HepG2 (cell line): ENCODE measurements at regions not wholly inside any gene's neighbourhood (a gene's known extent, or its start where the extent isn't known, plus 50 kb on each side); places are given as distances from the start of the nearest gene placed in this dataset.

Experiments used
- ATAC-seq: fragments of 200-7000 bp; cut with Tn5 transposase; 3 replicates; pipeline ENCODE4 v1.9.1; 2020; ENCODE audit warnings: mild to moderate bottlenecking, moderate library complexity
- BruUV-seq: library from RNA; stranded (reverse); fragments of 400-500 nt; replicated peaks from 2 replicates; lab custom pipeline; 2021; lab: Mats Ljungman, UMichigan
- CTCF ChIA-PET: fragments of 300-600 bp; formaldehyde crosslinking; extraction: SDS; loops from one replicate; lab custom pipeline; 2021; ENCODE audit warnings: low total read pairs, inconsistent platforms, low intra/inter-chr PET ratio; lab: Yijun Ruan, JAX
- POLR2A ChIA-PET: fragments of 350-600 bp; sonication (Branson Sonifier 250); formaldehyde crosslinking; loops from one replicate; lab custom pipeline; 2020; ENCODE audit warnings: antibody characterized with exemption, inconsistent platforms; lab: Yijun Ruan, JAX
- DNase-seq: peaks from one replicate; pipeline ENCODE4 v3.0.0-alpha.2; 2015; ENCODE audit warnings: low spot score
- FAIRE-seq: peaks from 3 replicates; lab custom pipeline; 2011; peaks lifted over from hg19 to GRCh38; lab: Jason Lieb, UNC
- H2AFZ ChIP-seq: one replicate; pipeline ENCODE4 v1.6.1; 2011; ENCODE audit warnings: low read length, inconsistent platforms
- H3K27ac ChIP-seq: fragments of 300-600 bp; 3 replicates; pipeline ENCODE4 v1.8.0; 2011; ENCODE audit warnings: mixed run types, mild to moderate bottlenecking, mixed read lengths, low read length, inconsistent platforms; ENCODE audit not compliant: insufficient read depth; ENCODE audit errors: extremely low read length
- H3K27me3 ChIP-seq, 2 experiments: fragments of 200-600 bp in 1 of 2; 2 replicates in 1 of 2; 3 replicates in 1 of 2; pipeline versions ENCODE4 v1.6.0 to v1.8.0; 2011; ENCODE audit warnings: low read length in 2 of 2, mild to moderate bottlenecking in 2 of 2, moderate library complexity in 2 of 2, inconsistent platforms in 1 of 2; ENCODE audit not compliant: insufficient read depth in 2 of 2, control insufficient read depth in 1 of 2
- H3K36me3 ChIP-seq, 2 experiments: fragments of 200-600 bp in 1 of 2; replicated peaks in 1 of 2; 2 replicates in 1 of 2; 3 replicates in 1 of 2; pipeline versions ENCODE4 v1.5.1 to v1.8.0; 2011; ENCODE audit warnings: low read length in 2 of 2, inconsistent platforms in 1 of 2; ENCODE audit not compliant: insufficient read depth in 2 of 2, control insufficient read depth in 1 of 2
- H3K4me1 ChIP-seq: 2 replicates; pipeline ENCODE4 v1.5.1; 2012; ENCODE audit warnings: low read length, inconsistent platforms; ENCODE audit not compliant: insufficient read depth
- H3K4me2 ChIP-seq: 2 replicates; pipeline ENCODE4 v1.6.0; 2011; ENCODE audit warnings: low read depth, low read length, inconsistent platforms
- H3K4me3 ChIP-seq, 3 experiments: fragments of 200-600 bp in 1 of 3; sonication (generic), shearing (Covaris generic) in 1 of 3; replicated peaks in 1 of 3; 2 replicates each; pipeline ENCODE4 v1.5.1; 2011 to 2016; ENCODE audit warnings: low read length in 3 of 3, inconsistent platforms in 2 of 3, low read depth in 2 of 3, mild to moderate bottlenecking in 2 of 3, control low read depth in 1 of 3, mixed read lengths in 1 of 3; ENCODE audit not compliant: insufficient read depth in 1 of 3
- H3K79me2 ChIP-seq: one replicate; pipeline ENCODE4 v1.6.1; 2011; ENCODE audit warnings: low read length, inconsistent platforms; ENCODE audit not compliant: insufficient read depth
- H3K9ac ChIP-seq: 2 replicates; pipeline ENCODE4 v1.6.0; 2011; ENCODE audit warnings: mild to moderate bottlenecking, low read depth, low read length, inconsistent platforms; ENCODE audit not compliant: insufficient read depth
- H3K9me3 ChIP-seq: 2 replicates; pipeline ENCODE4 v1.5.1; 2012; ENCODE audit warnings: mild to moderate bottlenecking, low read length
- H4K20me1 ChIP-seq: 2 replicates; pipeline ENCODE4 v1.6.0; 2011; ENCODE audit warnings: inconsistent platforms, mild to moderate bottlenecking, low read length, moderate library complexity; ENCODE audit not compliant: insufficient read depth
- CEBPB ChIP-seq: IDR thresholded peaks from 2 replicates; pipeline ENCODE4 v1.6.1; 2011; ENCODE audit warnings: low read depth, low read length, improper control_type of control experiment, borderline replicate concordance
- FOXJ3 ChIP-seq: sonication (generic); formaldehyde crosslinking; IDR thresholded peaks from 2 replicates; pipeline ENCODE4 v1.4.0; 2020; ENCODE audit warnings: missing genetic modification reagents, mild to moderate bottlenecking, borderline replicate concordance
- HES4 ChIP-seq: sonication (generic); formaldehyde crosslinking; IDR thresholded peaks from 2 replicates; pipeline ENCODE4 v1.9.0; 2021; ENCODE audit warnings: mild to moderate bottlenecking, missing genetic modification reagents, borderline replicate concordance
- ZNF660 ChIP-seq: sonication (generic); formaldehyde crosslinking; IDR thresholded peaks from 2 replicates; pipeline ENCODE4 v1.5.1; 2020; ENCODE audit warnings: mild to moderate bottlenecking, low read depth, missing genetic modification reagents, borderline replicate concordance
- WGBS: methylation state at CpG from one replicate; pipeline ENCODE4 v1.1.6; 2017; ENCODE audit warnings: low lambda C conversion rate; 5-methylcytosine and 5-hydroxymethylcytosine counted together
- in situ Hi-C: cut with HindIII; loops from 2 replicates; pipeline ENCODE4 v1.10.0; 2017; ENCODE audit warnings: low pct_unique_long_range_greater_than_20kb; ENCODE audit not compliant: extremely low pct_ligation_motif_present
- intact Hi-C: fragments of 100-400 bp; cut with micrococcal nuclease; formaldehyde crosslinking; loops from one replicate; pipeline ENCODE4 v1.10.0; 2022; ENCODE audit not compliant: unreplicated experiment

DNA sequence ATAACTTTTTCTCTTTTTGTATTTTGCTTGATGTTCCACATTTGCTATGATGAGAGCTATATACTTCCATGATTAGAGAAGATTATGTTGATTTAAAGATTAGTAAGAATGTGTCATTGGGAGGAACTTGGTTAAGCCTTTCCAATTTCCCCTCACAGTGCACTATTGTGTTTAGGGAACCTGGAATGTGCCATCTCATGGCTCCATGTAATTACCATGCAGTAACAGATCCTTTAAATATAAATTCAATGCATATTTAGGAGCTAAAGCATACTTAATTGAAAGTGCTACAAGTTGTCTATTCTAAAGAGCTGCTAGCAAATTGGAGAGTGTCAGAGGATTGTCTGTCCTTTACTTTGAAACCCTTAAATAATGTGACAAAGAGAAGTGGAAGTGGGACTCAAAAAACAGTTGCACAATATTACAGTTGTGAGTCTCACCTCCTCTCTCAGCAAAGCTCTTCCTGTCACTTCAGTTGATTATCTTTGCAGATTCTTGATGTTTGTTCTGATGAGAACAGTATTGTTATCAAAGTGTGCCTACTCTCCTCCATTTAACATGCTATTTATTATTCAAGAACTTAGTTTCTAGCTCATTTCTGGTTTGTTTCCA is 1162.7 kb upstream of the ZEB2 start:
- H3K9ac ChIP-seq: no peak overlapping the region
- POLR2A ChIA-PET: no interaction called here
- no peak for FAIRE-seq

DNA sequence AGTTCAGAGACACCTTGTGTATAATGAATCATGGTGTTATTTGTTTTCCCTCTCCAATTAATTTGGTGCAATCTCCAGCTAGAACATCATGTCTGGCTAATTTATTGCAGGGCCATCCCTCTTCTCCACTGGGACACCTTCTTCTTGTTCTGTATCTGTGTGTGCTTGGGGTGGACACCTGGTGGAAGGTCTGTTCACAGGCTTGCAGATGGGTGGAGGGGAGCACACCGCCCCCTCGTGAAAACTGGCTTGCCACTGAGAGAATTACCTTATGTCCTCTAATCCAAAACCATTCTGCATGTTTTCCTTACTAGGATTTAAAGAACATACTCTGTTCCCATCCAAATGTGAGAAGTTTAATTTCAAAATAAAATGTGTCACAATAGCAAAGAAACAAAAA is 1160.4 kb upstream of the ZEB2 start:
- FAIRE-seq: no peak
- BruUV-seq: no TSS peak

More for the DNA sequence above, 1162.7 kb upstream of the ZEB2 start:
- DNase-seq: no peak
- Histone ChIP-seq H3K4me2 (no peak overlapping the region), H2AFZ (no peak overlapping the region), H3K4me1 (no peaks in the 10 kb centered on the region), H3K36me3 (no peaks in the 10 kb centered on the region), H3K9me3 (no peaks in the 10 kb centered on the region), H3K4me3 (no peak overlapping the region), H3K27me3 (no peaks in the 10 kb centered on the region), H3K27ac (no peak overlapping the region), H4K20me1 (no peaks in the 10 kb centered on the region), H3K79me2 (no peaks in the 10 kb centered on the region)
- CTCF ChIA-PET: no interaction called here
- 0 out of 2 replicates have a peak, but pooled peaks have one; percentile 5 for TF ChIP-seq CEBPB
- no peak for TF ChIP-seq HES4 (CRISPR knock-in tag)
- no TSS peak for BruUV-seq
- in situ Hi-C loops (no loop called here), intact Hi-C loops (no loop called here)
- no peak for ATAC-seq

More for the DNA sequence above, 1160.4 kb upstream of the ZEB2 start:
- Histone ChIP-seq H3K9me3 (no peaks in the 10 kb centered on the region), H3K9ac (no peak overlapping the region), H3K36me3 (no peaks in the 10 kb centered on the region), H3K4me3 (no peak overlapping the region), H3K27ac (no peak overlapping the region), H3K4me2 (no peak overlapping the region), H3K4me1 (no peaks in the 10 kb centered on the region), H4K20me1 (no peaks in the 10 kb centered on the region), H3K79me2 (no peaks in the 10 kb centered on the region), H3K27me3 (no peaks in the 10 kb centered on the region), H2AFZ (no peak overlapping the region)
- ChIA-PET POLR2A (no interaction called here), CTCF (no interaction called here)
- intact Hi-C loops (no loop called here), in situ Hi-C loops (no loop called here)
- no peak for TF ChIP-seq ZNF660 (CRISPR knock-in tag)
- no peak for TF ChIP-seq FOXJ3 (CRISPR knock-in tag)
- peak; percentile 64 for ATAC-seq
- no peak for DNase-seq
- WGBS: 15% methylated on average over 2 of the region's 2 CpGs
